ENCODE measurements at regions not wholly inside any gene's neighbourhood (a gene's known extent, or its start where the extent isn't known, plus 50 kb on each side); places are given as distances from the start of the nearest gene placed in this dataset.

DNA sequence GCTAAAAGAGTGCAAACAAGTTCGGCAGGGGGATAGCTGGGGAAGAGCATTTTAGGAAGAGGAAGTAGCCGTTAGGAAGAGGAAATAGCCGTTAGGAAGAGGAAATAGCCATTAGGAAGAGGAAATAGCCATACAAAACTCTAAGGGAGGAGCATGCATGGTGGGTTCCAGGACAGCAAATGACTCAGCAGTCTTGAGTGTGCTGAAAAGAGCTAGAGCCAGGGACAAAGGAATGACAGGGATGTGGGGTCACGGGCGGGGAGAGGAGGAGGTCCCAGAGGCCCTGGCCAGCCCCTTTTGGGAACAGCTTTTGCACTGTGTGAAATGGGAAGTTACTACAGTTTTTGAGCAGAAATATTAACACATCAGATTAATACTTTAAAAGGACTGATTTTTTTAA, 882.6 kb downstream of the TRIML1 start:
- H3K4me1 ChIP-seq, result peaks cover 0 to 3% of the 10 kb centered on the region in 2 donors
- peak; percentile 19 to 37 for DNase-seq
- WGBS, 2 donors, result 66 to 72% methylated on average over 5 of the region's 5 CpGs
- no peaks in the 10 kb centered on the region for H3K27me3 ChIP-seq
- no peaks in the 10 kb centered on the region for H3K9me3 ChIP-seq
- H3K36me3 ChIP-seq, result no peaks in the 10 kb centered on the region
- H3K27ac ChIP-seq, result no peak overlapping the region
- intact Hi-C loops (cut with DNase I), result no loop called here
- H3K4me3 ChIP-seq (replicated peaks in 1 of 3), result no peak overlapping the region
- no peak for TF ChIP-seq POLR2A (IDR thresholded peaks at IDR 0.05)

DNA sequence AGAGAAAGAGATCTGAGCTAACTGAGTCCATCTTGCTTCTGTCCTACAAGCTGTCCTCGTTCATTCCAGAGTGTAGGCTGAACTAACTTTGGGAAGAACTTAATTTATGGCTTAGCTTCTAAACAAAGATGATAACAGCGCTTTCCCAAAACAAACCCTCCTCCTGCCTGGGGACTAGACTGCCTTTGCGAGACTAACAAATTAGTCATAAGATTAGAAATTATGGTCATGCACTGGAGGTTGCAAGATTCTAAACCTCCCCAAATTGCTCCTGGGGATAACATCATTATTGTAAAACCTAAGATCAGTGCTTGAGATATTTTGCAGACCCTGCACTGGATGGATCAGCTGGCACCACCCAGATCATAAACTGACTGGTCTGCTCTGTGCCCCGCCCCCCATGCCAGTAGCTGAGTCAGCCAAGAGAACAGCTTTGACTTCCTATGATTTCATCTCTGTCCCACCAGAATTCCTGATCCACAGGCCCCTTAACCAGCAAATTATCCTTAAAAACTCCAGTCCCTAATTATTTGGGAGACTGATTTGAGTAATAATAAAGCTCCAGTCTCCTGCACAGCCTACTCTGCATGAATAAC, 883.3 kb downstream of the TRIML1 start:
- intact Hi-C loops (cut with DNase I), result no loop called here
- Histone ChIP-seq H3K36me3 (no peaks in the 10 kb centered on the region), H3K4me1 (peaks cover 0 to 3% of the 10 kb centered on the region in 2 donors), H3K4me3 (replicated peaks in 1 of 3) (no peak overlapping the region), H3K27me3 (no peaks in the 10 kb centered on the region), H3K9me3 (no peaks in the 10 kb centered on the region), H3K27ac (no peak overlapping the region)
- 81 to 85% methylated on average over 4 of the region's 4 CpGs for WGBS, 2 donors
- DNase-seq, result no peak
- TF ChIP-seq POLR2A (IDR thresholded peaks at IDR 0.05), result no peak
- TF ChIP-seq, protein P1, sequence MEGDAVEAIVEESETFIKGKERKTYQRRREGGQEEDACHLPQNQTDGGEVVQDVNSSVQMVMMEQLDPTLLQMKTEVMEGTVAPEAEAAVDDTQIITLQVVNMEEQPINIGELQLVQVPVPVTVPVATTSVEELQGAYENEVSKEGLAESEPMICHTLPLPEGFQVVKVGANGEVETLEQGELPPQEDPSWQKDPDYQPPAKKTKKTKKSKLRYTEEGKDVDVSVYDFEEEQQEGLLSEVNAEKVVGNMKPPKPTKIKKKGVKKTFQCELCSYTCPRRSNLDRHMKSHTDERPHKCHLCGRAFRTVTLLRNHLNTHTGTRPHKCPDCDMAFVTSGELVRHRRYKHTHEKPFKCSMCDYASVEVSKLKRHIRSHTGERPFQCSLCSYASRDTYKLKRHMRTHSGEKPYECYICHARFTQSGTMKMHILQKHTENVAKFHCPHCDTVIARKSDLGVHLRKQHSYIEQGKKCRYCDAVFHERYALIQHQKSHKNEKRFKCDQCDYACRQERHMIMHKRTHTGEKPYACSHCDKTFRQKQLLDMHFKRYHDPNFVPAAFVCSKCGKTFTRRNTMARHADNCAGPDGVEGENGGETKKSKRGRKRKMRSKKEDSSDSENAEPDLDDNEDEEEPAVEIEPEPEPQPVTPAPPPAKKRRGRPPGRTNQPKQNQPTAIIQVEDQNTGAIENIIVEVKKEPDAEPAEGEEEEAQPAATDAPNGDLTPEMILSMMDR (IDR thresholded peaks at IDR 0.05), result no peak

DNA sequence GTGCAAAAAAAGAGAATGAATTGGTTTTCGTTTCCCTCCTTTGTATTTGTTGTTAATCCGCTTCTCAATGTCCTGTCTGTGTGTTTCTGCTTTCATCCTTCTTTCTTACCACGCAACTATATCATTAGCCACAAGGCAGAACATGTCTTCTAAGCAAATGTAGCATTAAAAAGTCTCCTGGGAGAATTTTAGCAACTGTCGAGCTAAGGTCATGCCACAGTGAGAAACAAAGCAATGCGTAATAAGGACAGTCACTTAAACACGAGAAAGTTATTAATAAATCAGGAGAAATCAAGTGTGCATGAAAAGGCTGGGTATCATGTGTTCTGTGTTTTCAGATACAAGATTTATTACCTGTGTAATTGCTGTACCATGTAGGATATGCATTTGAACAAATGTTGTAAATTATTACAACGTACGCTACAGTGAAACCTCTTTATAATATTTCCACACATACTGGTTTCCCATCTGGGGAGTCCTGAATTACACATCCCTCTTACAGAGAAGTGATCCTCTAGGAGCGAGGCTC, 890.8 kb downstream of the TRIML1 start:
- Histone ChIP-seq H3K4me1 (no peaks in the 10 kb centered on the region), H3K4me3 (replicated peaks in 1 of 3) (no peak overlapping the region), H3K27me3 (no peaks in the 10 kb centered on the region), H3K36me3 (no peaks in the 10 kb centered on the region), H3K27ac (no peak overlapping the region), H3K9me3 (no peaks in the 10 kb centered on the region)
- 70 to 76% methylated on average over 9 of the region's 9 CpGs for WGBS, 2 donors
- DNase-seq, result no peak
- TF ChIP-seq, protein P1 (IDR thresholded peaks at IDR 0.05), result no peak
- no peak for TF ChIP-seq POLR2A (IDR thresholded peaks at IDR 0.05)
- intact Hi-C loops (cut with DNase I), result no loop called here

DNA sequence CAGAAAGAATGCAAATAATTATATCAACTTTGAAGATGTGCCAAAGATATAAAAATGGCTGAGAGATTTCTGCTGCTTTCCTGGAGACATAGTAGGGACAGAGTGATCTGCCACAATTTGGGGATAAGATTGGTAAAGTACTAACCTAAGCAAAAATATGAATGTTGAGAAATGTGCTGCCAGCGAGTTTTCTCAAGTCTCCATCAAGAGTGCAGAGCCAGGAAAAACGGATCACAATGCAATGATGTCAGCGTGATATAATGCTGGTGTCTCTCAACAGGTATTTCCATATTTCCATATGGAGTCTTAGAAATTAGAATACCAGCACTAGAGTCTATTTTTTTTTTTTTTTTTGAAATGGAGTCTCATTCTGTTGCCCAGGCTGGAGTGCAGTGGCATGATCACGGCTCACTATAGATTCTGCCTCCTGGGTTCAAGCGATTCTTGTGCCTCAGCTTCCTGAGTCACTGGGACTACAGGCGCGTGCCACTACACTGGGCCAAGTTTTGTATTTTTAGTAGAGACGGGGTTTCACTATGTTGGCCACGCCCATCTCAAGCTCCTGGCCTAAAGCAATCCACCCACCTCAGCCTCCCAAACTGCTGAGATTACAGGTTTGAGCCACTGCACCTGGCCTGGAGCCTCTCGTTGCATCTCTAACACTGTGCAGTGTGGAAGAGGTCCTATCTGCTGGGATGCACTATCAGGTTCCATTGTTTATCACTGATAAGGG, 893.5 kb downstream of the TRIML1 start:
- TF ChIP-seq, protein P1 (IDR thresholded peaks at IDR 0.05), result no peak
- TF ChIP-seq POLR2A (IDR thresholded peaks at IDR 0.05), result no peak

DNA sequence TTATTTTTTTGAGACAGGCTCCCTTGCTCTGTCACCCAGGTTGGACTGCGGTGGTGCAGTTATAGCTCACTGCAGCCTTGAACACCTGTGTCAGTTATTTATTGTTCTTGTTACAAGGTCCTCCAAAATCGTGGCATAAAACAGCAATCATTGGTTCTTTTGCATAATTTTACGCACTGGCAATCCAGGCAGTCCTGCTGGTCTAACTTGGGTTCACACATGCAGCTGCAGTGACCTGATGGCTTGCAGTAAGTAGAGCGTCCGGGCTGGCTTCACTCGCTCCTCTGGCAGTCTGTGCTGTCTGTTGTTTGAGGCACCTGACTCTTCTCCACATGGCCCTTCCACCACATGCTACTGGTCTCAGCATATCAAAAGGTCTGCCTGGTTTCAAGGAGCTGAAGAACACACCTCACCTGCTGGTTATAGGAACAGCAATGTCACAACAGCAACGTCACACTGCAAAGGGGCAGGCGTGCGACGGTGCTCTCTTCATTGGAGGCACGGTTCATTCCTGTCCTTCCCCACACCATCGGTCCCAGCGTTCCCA, 894.6 kb downstream of the TRIML1 start:
- TF ChIP-seq, protein P1 (IDR thresholded peaks at IDR 0.05), result no peak
- no peak for TF ChIP-seq POLR2A (IDR thresholded peaks at IDR 0.05)
- Histone ChIP-seq H3K9me3 (no peaks in the 10 kb centered on the region), H3K27me3 (no peaks in the 10 kb centered on the region), H3K4me1 (no peaks in the 10 kb centered on the region), H3K27ac (no peak overlapping the region), H3K36me3 (no peaks in the 10 kb centered on the region), H3K4me3 (replicated peaks in 1 of 3) (no peak overlapping the region)
- no peak for DNase-seq
- intact Hi-C loops (cut with DNase I), result no loop called here
- WGBS, 2 donors, result 83% methylated on average over 13 of the region's 13 CpGs

More for the DNA sequence above, 893.5 kb downstream of the TRIML1 start:
- H3K27ac ChIP-seq, result no peak overlapping the region
- DNase-seq, result no peak
- H3K4me3 ChIP-seq (replicated peaks in 1 of 3), result no peak overlapping the region
- no peaks in the 10 kb centered on the region for H3K9me3 ChIP-seq
- H3K27me3 ChIP-seq, result no peaks in the 10 kb centered on the region
- no peaks in the 10 kb centered on the region for H3K4me1 ChIP-seq
- H3K36me3 ChIP-seq, result no peaks in the 10 kb centered on the region
- intact Hi-C loops (cut with DNase I), result no loop called here
- 75 to 76% methylated on average over 10 of the region's 10 CpGs for WGBS, 2 donors

Measured in thyroid gland (tissue), 4 donors.